ENCODE measurements at regions not wholly inside any gene's neighbourhood (a gene's known extent, or its start where the extent isn't known, plus 50 kb on each side); places are given as distances from the start of the nearest gene placed in this dataset.

- TF ChIP-seq CTCF (IDR thresholded peaks at IDR 0.05; ENCODE audit: unreplicated experiment), result no peak
These were observed 137.6 kb downstream of the TEX29 start for GRCh38 chr13:111458001-111458531.

GRCh38 chr13:111458739-111459138 lies 138.3 kb downstream of the TEX29 start:
- Mint-ChIP-seq H3K4me1 (ENCODE audit: unreplicated experiment) (peaks cover 5% of the 10 kb centered on the region), H3K27me3 (ENCODE audit: unreplicated experiment) (peaks cover 6% of the 10 kb centered on the region), H3K36me3 (ENCODE audit: low read depth, unreplicated experiment) (no peaks in the 10 kb centered on the region), H3K9me3 (ENCODE audit: unreplicated experiment) (peaks cover 3% of the 10 kb centered on the region), H3K27ac (ENCODE audit: unreplicated experiment) (no peak overlapping the region), H3K4me3 (ENCODE audit: unreplicated experiment) (no peak overlapping the region)
- no peak for TF ChIP-seq CTCF (IDR thresholded peaks at IDR 0.05; ENCODE audit: unreplicated experiment)
- DNase-seq (ENCODE audit: low spot score), result no peak

More at GRCh38 chr13:111458001-111458531, 137.6 kb downstream of the TEX29 start:
- Mint-ChIP-seq H3K27ac (ENCODE audit: unreplicated experiment) (no peak overlapping the region), H3K36me3 (ENCODE audit: low read depth, unreplicated experiment) (no peaks in the 10 kb centered on the region), H3K9me3 (ENCODE audit: unreplicated experiment) (peaks cover 3% of the 10 kb centered on the region), H3K4me3 (ENCODE audit: unreplicated experiment) (no peak overlapping the region), H3K4me1 (ENCODE audit: unreplicated experiment) (peaks cover 5% of the 10 kb centered on the region), H3K27me3 (ENCODE audit: unreplicated experiment) (peaks cover 6% of the 10 kb centered on the region)
- no peak for DNase-seq (ENCODE audit: low spot score)

- DNase-seq (ENCODE audit: low spot score), result no peak
- no peak overlapping the region for H3K4me3 Mint-ChIP-seq (ENCODE audit: unreplicated experiment)
- no peak overlapping the region for H3K27ac Mint-ChIP-seq (ENCODE audit: unreplicated experiment)
- H3K9me3 Mint-ChIP-seq (ENCODE audit: unreplicated experiment), result peaks cover 3% of the 10 kb centered on the region
- H3K27me3 Mint-ChIP-seq (ENCODE audit: unreplicated experiment), result peaks cover 6% of the 10 kb centered on the region
- peaks cover 5% of the 10 kb centered on the region for H3K4me1 Mint-ChIP-seq (ENCODE audit: unreplicated experiment)
- no peak for TF ChIP-seq CTCF (IDR thresholded peaks at IDR 0.05; ENCODE audit: unreplicated experiment)
- no peaks in the 10 kb centered on the region for H3K36me3 Mint-ChIP-seq (ENCODE audit: low read depth, unreplicated experiment)
These were observed 139.5 kb downstream of the TEX29 start for GRCh38 chr13:111459803-111460547.

GRCh38 chr13:111460548-111461444 lies 140.4 kb downstream of the TEX29 start:
- peaks cover 6% of the 10 kb centered on the region for H3K27me3 Mint-ChIP-seq (ENCODE audit: unreplicated experiment)
- H3K36me3 Mint-ChIP-seq (ENCODE audit: low read depth, unreplicated experiment), result no peaks in the 10 kb centered on the region
- no peak for TF ChIP-seq CTCF (IDR thresholded peaks at IDR 0.05; ENCODE audit: unreplicated experiment)
- no peak overlapping the region for H3K27ac Mint-ChIP-seq (ENCODE audit: unreplicated experiment)
- peak; percentile 59 for DNase-seq (ENCODE audit: low spot score)
- peaks cover 5% of the 10 kb centered on the region for H3K4me1 Mint-ChIP-seq (ENCODE audit: unreplicated experiment)
- H3K9me3 Mint-ChIP-seq (ENCODE audit: unreplicated experiment), result peaks cover 3% of the 10 kb centered on the region
- H3K4me3 Mint-ChIP-seq (ENCODE audit: unreplicated experiment), result no peak overlapping the region
